ENCODE measurements at regions not wholly inside any gene's neighbourhood (a gene's known extent, or its start where the extent isn't known, plus 50 kb on each side); places are given as distances from the start of the nearest gene placed in this dataset.
A peak's percentile ranks its signal among the peaks of the same experiment; 100 is the strongest.
"Not testable (repeated sequence)": the region's sequence is repeated elsewhere in the genome, so short reads cannot be mapped to it uniquely, and the experiment has no call there.

- no peak for ATAC-seq
- DNase-seq: no peak
Observed at GRCh38 chr9:73344060-73344459, 192.4 kb downstream of the ANXA1 start.

GRCh38 chr9:73347123-73347522 is 195.5 kb downstream of the ANXA1 start:
- no peak for DNase-seq
- no peak for ATAC-seq

- no peak for DNase-seq
- ATAC-seq: no peak
Observed at GRCh38 chr9:73347720-73348119, 196.1 kb downstream of the ANXA1 start.

- ATAC-seq (no peak), DNase-seq (no peak)
Observed at GRCh38 chr9:73348471-73348870, 196.8 kb downstream of the ANXA1 start.

GRCh38 chr9:73349476-73349875 is 197.8 kb downstream of the ANXA1 start:
- ATAC-seq: no peak
- DNase-seq: no peak

GRCh38 chr9:73357607-73358006 is 205.9 kb downstream of the ANXA1 start:
- no peak for DNase-seq
- ATAC-seq: no peak

GRCh38 chr9:73370053-73370452 is 218.4 kb downstream of the ANXA1 start:
- peak; percentile 40 for ATAC-seq

GRCh38 chr9:73371801-73372200 is 220.1 kb downstream of the ANXA1 start:
- DNase-seq: no peak
- ATAC-seq: no peak

More at GRCh38 chr9:73370053-73370452, 218.4 kb downstream of the ANXA1 start:
- DNase-seq: no peak

GRCh38 chr9:73380411-73380810 is 228.7 kb downstream of the ANXA1 start:
- no peak for ATAC-seq
- no peak for DNase-seq

GRCh38 chr9:73402081-73403028 is 250.7 kb downstream of the ANXA1 start:
- ATAC-seq (no peak), DNase-seq (no peak)

- DNase-seq (no peak), ATAC-seq (no peak)
Observed at GRCh38 chr9:73411494-73411893, 259.8 kb downstream of the ANXA1 start.

GRCh38 chr9:73412874-73413273 is 261.2 kb downstream of the ANXA1 start:
- no peak for DNase-seq
- ATAC-seq: no peak

- ATAC-seq (no peak), DNase-seq (no peak)
Observed at GRCh38 chr9:73423891-73424290, 272.2 kb downstream of the ANXA1 start.

- DNase-seq (no peak), ATAC-seq (no peak)
Observed at GRCh38 chr9:73426269-73426668, 274.6 kb downstream of the ANXA1 start.

- ATAC-seq (no peak), DNase-seq (no peak)
Observed at GRCh38 chr9:73434826-73435225, 283.2 kb downstream of the ANXA1 start.

- DNase-seq (no peak), ATAC-seq (no peak)
Observed at GRCh38 chr9:73437758-73438157, 286.1 kb downstream of the ANXA1 start.

- DNase-seq, ATAC-seq: not testable (repeated sequence)
Observed at GRCh38 chr9:73439839-73440238, 288.2 kb downstream of the ANXA1 start.

GRCh38 chr9:73441223-73441622 is 289.6 kb downstream of the ANXA1 start:
- ATAC-seq (no peak), DNase-seq (no peak)

- no peak for ATAC-seq
- DNase-seq: no peak
Observed at GRCh38 chr9:73441890-73442818, 290.5 kb downstream of the ANXA1 start.

GRCh38 chr9:73444821-73445220 is 293.2 kb downstream of the ANXA1 start:
- DNase-seq: no peak
- no peak for ATAC-seq

- ATAC-seq, DNase-seq: not testable (repeated sequence)
Observed at GRCh38 chr9:73445384-73445783, 293.7 kb downstream of the ANXA1 start.

- no peak for ATAC-seq
- DNase-seq: no peak
Observed at GRCh38 chr9:73446306-73446705, 294.6 kb downstream of the ANXA1 start.

- DNase-seq: no peak
- ATAC-seq: no peak
Observed at GRCh38 chr9:73451003-73451402, 299.3 kb downstream of the ANXA1 start.
